ENCODE measurements at regions not wholly inside any gene's neighbourhood (a gene's known extent, or its start where the extent isn't known, plus 50 kb on each side); places are given as distances from the start of the nearest gene placed in this dataset.

DNA sequence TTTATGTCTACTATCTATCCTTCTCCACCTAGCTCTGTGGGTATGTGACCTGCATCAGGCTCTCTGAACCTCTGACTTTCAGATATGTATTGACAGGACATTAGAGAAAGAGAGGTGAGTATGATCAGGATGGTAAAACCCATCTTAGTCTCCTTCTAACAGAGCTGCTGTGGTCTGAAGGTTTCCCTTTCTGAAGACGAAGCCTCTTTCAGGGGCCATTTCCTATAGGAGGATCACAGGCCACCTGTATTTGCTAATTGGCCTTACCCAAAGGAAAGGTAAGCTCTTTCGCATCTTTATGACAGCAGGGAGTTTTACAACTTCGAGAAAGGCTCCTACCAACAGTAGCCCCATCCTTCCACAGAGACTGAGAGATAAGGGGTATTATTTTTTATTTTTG lies 442.9 kb downstream of the KCNJ3 start (continued):
- no peak for TF ChIP-seq E2F3 (CRISPR knock-in tag; IDR thresholded peaks at IDR 0.05)
- no peak for TF ChIP-seq SIRT6 (IDR thresholded peaks at IDR 0.05; ENCODE audit: low read depth, low read length)

DNA sequence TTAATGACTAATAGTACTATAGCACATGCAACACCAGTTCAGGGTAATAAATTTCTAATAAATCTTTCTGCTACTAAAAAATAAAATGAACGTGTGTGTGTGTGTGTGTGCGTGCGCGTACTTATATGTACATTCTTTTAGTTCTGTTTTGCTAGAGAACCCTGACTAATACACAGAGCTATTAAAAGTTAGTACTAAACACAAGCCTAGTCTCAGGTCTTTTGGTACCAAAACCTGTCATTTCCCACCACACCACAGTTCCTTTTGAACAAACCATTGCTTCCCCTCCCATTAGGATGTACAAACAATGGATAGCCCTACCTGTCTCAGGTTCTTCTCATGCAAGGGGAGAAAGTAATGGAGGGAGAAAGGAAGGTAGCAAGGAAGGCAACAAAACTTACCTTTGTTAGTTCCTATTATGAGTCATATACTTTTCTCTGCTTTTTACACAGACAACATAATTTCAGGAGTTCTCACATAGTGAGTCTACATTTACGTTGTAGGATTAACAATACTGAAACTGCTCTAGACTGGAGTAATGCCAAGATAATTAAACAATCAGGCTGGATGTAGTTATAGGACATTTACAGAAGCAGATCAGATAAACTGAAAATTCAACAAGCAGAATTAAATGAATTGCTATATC lies 427.2 kb downstream of the KCNJ3 start:
- intact Hi-C loops (cut with micrococcal nuclease), result no loop called here
- H2AFZ ChIP-seq (ENCODE audit: low read depth, low read length), result no peak overlapping the region
- FAIRE-seq (no peak), DNase-seq (ENCODE audit: extremely low read depth in 1 of 4, low spot score in 3 of 4) (no peak), ATAC-seq (no peak)
- H3K27ac ChIP-seq (ENCODE audit: extremely low read depth, low read depth, low read length), result no peak overlapping the region
- no peaks in the 10 kb centered on the region for H3K9me3 ChIP-seq (replicated peaks; ENCODE audit: control insufficient read depth, insufficient read depth, low read depth, low read length)
- POLR2A ChIA-PET, result no interaction called here
- no peaks in the 10 kb centered on the region for H3K79me2 ChIP-seq (ENCODE audit: control insufficient read depth, insufficient read depth, low read length)
- no peak overlapping the region for H3K4me3 ChIP-seq
- no peaks in the 10 kb centered on the region for H3K4me1 ChIP-seq (replicated peaks in 1 of 2; ENCODE audit: control insufficient read depth in 2 of 2, insufficient read depth in 2 of 2, low read length in 2 of 2)
- 4% methylated on average over 5 of the region's 5 CpGs for WGBS (ENCODE audit: insufficient coverage, low coverage, missing lambda C conversion rate)
- no TSS peak for BruUV-seq (replicated peaks)
- H3K9me1 ChIP-seq (ENCODE audit: control insufficient read depth, insufficient read depth, low read length), result no peaks in the 10 kb centered on the region
- TF ChIP-seq SMARCA5 (IDR thresholded peaks at IDR 0.05), result no peak
- TF ChIP-seq U2AF1 (optimal IDR thresholded peaks at IDR 0.05; ENCODE audit: low read depth, low read length), result no peak
- TF ChIP-seq ETV1 (tag; conservative IDR thresholded peaks at IDR 0.05; ENCODE audit: low read depth), result no peak
- in situ Hi-C loops (cut with MboI), result no loop called here
- no peaks in the 10 kb centered on the region for H3K27me3 ChIP-seq (ENCODE audit: control insufficient read depth in 2 of 2, insufficient read depth in 2 of 2, low read length in 2 of 2)
- no peaks in the 10 kb centered on the region for H3K36me3 ChIP-seq (ENCODE audit: control insufficient read depth, insufficient read depth, low read length)
- CTCF ChIA-PET (ENCODE audit: low intra/inter-chr PET ratio), result no interaction called here
- H3K4me2 ChIP-seq (ENCODE audit: insufficient read depth, low read length), result no peak overlapping the region
- H3K9ac ChIP-seq (ENCODE audit: insufficient read depth in 1 of 2, low read depth in 2 of 2, low read length in 2 of 2), result no peak overlapping the region
- H4K20me1 ChIP-seq (replicated peaks; ENCODE audit: control insufficient read depth, insufficient read depth, low read length), result no peaks in the 10 kb centered on the region

DNA sequence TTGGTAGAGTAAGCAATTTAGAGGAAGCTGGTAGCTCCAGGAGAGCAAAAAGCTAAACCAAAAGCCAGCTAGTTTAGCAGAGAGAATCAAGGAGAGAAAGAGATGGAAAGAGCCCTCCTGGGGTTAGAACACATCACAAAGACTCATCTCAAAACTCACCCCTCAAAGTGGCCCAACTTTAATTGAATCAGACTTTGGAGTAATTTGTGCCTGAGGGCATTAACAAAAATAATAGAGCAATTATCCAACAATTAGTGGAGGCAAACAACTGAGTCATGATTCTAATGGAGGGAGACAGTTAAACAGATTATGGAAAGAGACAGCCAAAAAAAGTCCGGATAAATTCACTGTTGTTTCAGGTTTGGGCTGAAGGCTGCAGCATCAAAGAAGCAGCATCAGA lies 417.4 kb downstream of the KCNJ3 start:
- Histone ChIP-seq H3K9me1 (ENCODE audit: control insufficient read depth, insufficient read depth, low read length) (no peaks in the 10 kb centered on the region), H3K9me3 (replicated peaks; ENCODE audit: control insufficient read depth, insufficient read depth, low read depth, low read length) (peaks cover 1% of the 10 kb centered on the region; the same call in 1 of the 2 replicates), H3K4me2 (ENCODE audit: insufficient read depth, low read length) (no peak overlapping the region), H3K9ac (ENCODE audit: insufficient read depth in 1 of 2, low read depth in 2 of 2, low read length in 2 of 2) (no peak overlapping the region), H3K4me1 (replicated peaks in 1 of 2; ENCODE audit: control insufficient read depth in 2 of 2, insufficient read depth in 2 of 2, low read length in 2 of 2) (no peaks in the 10 kb centered on the region), H3K4me3 (no peak overlapping the region), H3K27me3 (ENCODE audit: control insufficient read depth in 2 of 2, insufficient read depth in 2 of 2, low read length in 2 of 2) (no peaks in the 10 kb centered on the region), H3K79me2 (ENCODE audit: control insufficient read depth, insufficient read depth, low read length) (no peaks in the 10 kb centered on the region), H2AFZ (ENCODE audit: low read depth, low read length) (no peak overlapping the region), H3K36me3 (ENCODE audit: control insufficient read depth, insufficient read depth, low read length) (no peaks in the 10 kb centered on the region), H3K27ac (ENCODE audit: extremely low read depth, low read depth, low read length) (no peak overlapping the region), H4K20me1 (replicated peaks; ENCODE audit: control insufficient read depth, insufficient read depth, low read length) (no peaks in the 10 kb centered on the region)
- ATAC-seq, result no peak
- intact Hi-C loops (cut with micrococcal nuclease) (no loop called here), in situ Hi-C loops (cut with MboI) (no loop called here)
- 0% methylated on average over 1 of the region's 1 CpG for WGBS (ENCODE audit: insufficient coverage, low coverage, missing lambda C conversion rate)
- FAIRE-seq, result no peak
- no TSS peak for BruUV-seq (replicated peaks)
- DNase-seq (ENCODE audit: extremely low read depth in 1 of 4, low spot score in 3 of 4), result no peak
- TF ChIP-seq SMAD4 (CRISPR knock-in tag; conservative IDR thresholded peaks at IDR 0.05) (no peak), HDAC6 (IDR thresholded peaks at IDR 0.05; ENCODE audit: low read depth, low read length) (no peak), KAT8 (IDR thresholded peaks at IDR 0.05; ENCODE audit: low read depth) (no peak), HDAC8 (tag; IDR thresholded peaks at IDR 0.05) (no peak), CBFA2T2 (conservative IDR thresholded peaks at IDR 0.05) (no peak), PML (IDR thresholded peaks at IDR 0.05; ENCODE audit: low read length) (no peak)
- TF ChIP-seq, protein P1, sequence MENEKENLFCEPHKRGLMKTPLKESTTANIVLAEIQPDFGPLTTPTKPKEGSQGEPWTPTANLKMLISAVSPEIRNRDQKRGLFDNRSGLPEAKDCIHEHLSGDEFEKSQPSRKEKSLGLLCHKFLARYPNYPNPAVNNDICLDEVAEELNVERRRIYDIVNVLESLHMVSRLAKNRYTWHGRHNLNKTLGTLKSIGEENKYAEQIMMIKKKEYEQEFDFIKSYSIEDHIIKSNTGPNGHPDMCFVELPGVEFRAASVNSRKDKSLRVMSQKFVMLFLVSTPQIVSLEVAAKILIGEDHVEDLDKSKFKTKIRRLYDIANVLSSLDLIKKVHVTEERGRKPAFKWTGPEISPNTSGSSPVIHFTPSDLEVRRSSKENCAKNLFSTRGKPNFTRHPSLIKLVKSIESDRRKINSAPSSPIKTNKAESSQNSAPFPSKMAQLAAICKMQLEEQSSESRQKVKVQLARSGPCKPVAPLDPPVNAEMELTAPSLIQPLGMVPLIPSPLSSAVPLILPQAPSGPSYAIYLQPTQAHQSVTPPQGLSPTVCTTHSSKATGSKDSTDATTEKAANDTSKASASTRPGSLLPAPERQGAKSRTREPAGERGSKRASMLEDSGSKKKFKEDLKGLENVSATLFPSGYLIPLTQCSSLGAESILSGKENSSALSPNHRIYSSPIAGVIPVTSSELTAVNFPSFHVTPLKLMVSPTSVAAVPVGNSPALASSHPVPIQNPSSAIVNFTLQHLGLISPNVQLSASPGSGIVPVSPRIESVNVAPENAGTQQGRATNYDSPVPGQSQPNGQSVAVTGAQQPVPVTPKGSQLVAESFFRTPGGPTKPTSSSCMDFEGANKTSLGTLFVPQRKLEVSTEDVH (IDR thresholded peaks at IDR 0.05; ENCODE audit: low read depth, partially characterized antibody), result no peak
- CTCF ChIA-PET (ENCODE audit: low intra/inter-chr PET ratio), result no interaction called here
- POLR2A ChIA-PET, result no interaction called here

All from K562 (cell line).